GM23248 (cell line): ENCODE measurements at regions not wholly inside any gene's neighbourhood (a gene's known extent, or its start where the extent isn't known, plus 50 kb on each side); places are given as distances from the start of the nearest gene placed in this dataset.

ENCODE experiments used
- EZH2 ChIP-seq: fragments of 200-600 bp; sonication (generic); IDR thresholded peaks from 2 replicates; pipeline ENCODE4 v1.6.1; 2018; ENCODE audit warnings: antibody characterized with exemption, mild to moderate bottlenecking; ENCODE audit not compliant: insufficient read depth, poor library complexity, severe bottlenecking
- EZH2phosphoT487 ChIP-seq: fragments of 200-600 bp; sonication (generic); IDR thresholded peaks from 2 replicates; pipeline ENCODE4 v1.6.1; 2018; ENCODE audit warnings: antibody characterized with exemption, moderate library complexity, mild to moderate bottlenecking, low read depth; ENCODE audit not compliant: insufficient read depth

DNA sequence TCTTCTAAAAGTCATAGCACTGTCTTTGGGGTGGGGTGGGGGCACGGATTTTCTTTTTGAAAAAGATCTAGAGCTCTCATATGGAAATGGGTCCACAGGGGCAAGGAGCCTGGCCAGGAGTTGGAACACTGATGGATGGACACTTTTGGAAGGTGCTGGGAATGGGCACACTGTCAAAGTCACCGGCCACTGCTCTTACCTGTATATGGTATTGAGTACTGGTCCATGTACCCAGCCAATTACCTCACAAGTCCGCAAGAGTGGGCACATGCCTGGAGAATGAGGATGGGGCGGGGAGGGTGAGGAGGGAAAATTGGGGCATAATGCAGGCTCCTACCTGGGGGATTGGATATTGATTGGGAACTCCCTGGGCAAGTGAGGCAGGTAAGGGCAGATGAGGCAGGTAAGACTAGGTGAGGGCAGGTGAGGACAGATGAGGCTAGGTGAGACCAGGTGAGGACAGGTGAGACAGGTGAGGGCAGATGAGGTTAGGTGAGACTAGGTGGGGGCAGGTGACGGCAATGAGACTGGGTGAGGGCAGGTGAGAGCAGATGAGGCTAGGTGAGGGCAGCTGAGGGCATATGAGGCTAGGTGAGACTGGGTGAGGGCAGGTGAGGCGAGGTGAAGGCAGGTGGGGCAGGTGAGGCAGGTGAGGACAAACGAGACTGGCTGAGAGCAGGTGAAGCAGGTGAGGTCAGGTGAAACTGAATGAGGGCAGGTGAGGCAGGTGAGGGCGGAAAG is 167.9 kb downstream of the NRN1 start:
- no peak for TF ChIP-seq EZH2
- no peak for TF ChIP-seq EZH2phosphoT487
